ENCODE measurements at regions not wholly inside any gene's neighbourhood (a gene's known extent, or its start where the extent isn't known, plus 50 kb on each side); places are given as distances from the start of the nearest gene placed in this dataset.

- H3K4me3 ChIP-seq: no peak overlapping the region
- no peaks in the 10 kb centered on the region for H3K9me3 ChIP-seq
- H3K4me1 ChIP-seq (replicated peaks): no peaks in the 10 kb centered on the region
- TF ChIP-seq CTCF (IDR thresholded peaks at IDR 0.05): no peak
- no peaks in the 10 kb centered on the region for H3K36me3 ChIP-seq
- 74% methylated on average over 3 of the region's 3 CpGs for WGBS
- no peaks in the 10 kb centered on the region for H3K27me3 ChIP-seq (replicated peaks; ENCODE audit: insufficient read depth)
- intact Hi-C loops (cut with DNase I): no loop called here
- no peak for DNase-seq (ENCODE audit: low spot score)
- no peak overlapping the region for H3K27ac ChIP-seq
Observed at GRCh38 chr16:5882087-5882640, 784.6 kb upstream of the EEF2KMT start.

- Histone ChIP-seq H3K27ac (no peak overlapping the region), H3K4me3 (no peak overlapping the region), H3K36me3 (no peaks in the 10 kb centered on the region), H3K9me3 (no peaks in the 10 kb centered on the region), H3K4me1 (replicated peaks) (no peaks in the 10 kb centered on the region), H3K27me3 (replicated peaks; ENCODE audit: insufficient read depth) (no peaks in the 10 kb centered on the region)
- WGBS: 53% methylated on average over 5 of the region's 5 CpGs
- no peak for TF ChIP-seq CTCF (IDR thresholded peaks at IDR 0.05)
- no peak for TF ChIP-seq POLR2AphosphoS5 (IDR thresholded peaks at IDR 0.05)
- TF ChIP-seq POLR2A (IDR thresholded peaks at IDR 0.05): no peak
- intact Hi-C loops (cut with DNase I): no loop called here
- DNase-seq (ENCODE audit: low spot score): no peak
Observed at GRCh38 chr16:5875416-5875815, 777.8 kb upstream of the EEF2KMT start.

- WGBS: 63% methylated on average over 4 of the region's 4 CpGs
- Histone ChIP-seq H3K36me3 (no peaks in the 10 kb centered on the region), H3K27me3 (replicated peaks; ENCODE audit: insufficient read depth) (no peaks in the 10 kb centered on the region), H3K9me3 (no peaks in the 10 kb centered on the region), H3K4me3 (no peak overlapping the region), H3K27ac (no peak overlapping the region), H3K4me1 (replicated peaks) (no peaks in the 10 kb centered on the region)
- DNase-seq (ENCODE audit: low spot score): no peak
- intact Hi-C loops (cut with DNase I): no loop called here
- TF ChIP-seq POLR2AphosphoS5 (IDR thresholded peaks at IDR 0.05) (no peak), CTCF (IDR thresholded peaks at IDR 0.05) (no peak)
Observed at GRCh38 chr16:5874899-5875298, 777.3 kb upstream of the EEF2KMT start.

GRCh38 chr16:5873221-5873620 is 775.6 kb upstream of the EEF2KMT start:
- Histone ChIP-seq H3K27me3 (replicated peaks; ENCODE audit: insufficient read depth) (no peaks in the 10 kb centered on the region), H3K4me1 (replicated peaks) (no peaks in the 10 kb centered on the region), H3K36me3 (no peaks in the 10 kb centered on the region), H3K9me3 (no peaks in the 10 kb centered on the region), H3K4me3 (no peak overlapping the region), H3K27ac (no peak overlapping the region)
- intact Hi-C loops (cut with DNase I): no loop called here
- TF ChIP-seq POLR2A (IDR thresholded peaks at IDR 0.05) (no peak), CTCF (IDR thresholded peaks at IDR 0.05) (no peak), POLR2AphosphoS5 (IDR thresholded peaks at IDR 0.05) (no peak)
- DNase-seq (ENCODE audit: low spot score): no peak
- WGBS: 83% methylated on average over 4 of the region's 4 CpGs

- TF ChIP-seq POLR2AphosphoS5 (IDR thresholded peaks at IDR 0.05): no peak
- no peak for TF ChIP-seq POLR2A (IDR thresholded peaks at IDR 0.05)
- no peak for TF ChIP-seq CTCF (IDR thresholded peaks at IDR 0.05)
- Histone ChIP-seq H3K9me3 (no peaks in the 10 kb centered on the region), H3K27me3 (replicated peaks; ENCODE audit: insufficient read depth) (no peaks in the 10 kb centered on the region), H3K4me1 (replicated peaks) (no peaks in the 10 kb centered on the region), H3K27ac (no peak overlapping the region), H3K36me3 (no peaks in the 10 kb centered on the region), H3K4me3 (no peak overlapping the region)
- 22% methylated on average over 11 of the region's 11 CpGs for WGBS
- DNase-seq (ENCODE audit: low spot score): no peak
- intact Hi-C loops (cut with DNase I): no loop called here
Observed at GRCh38 chr16:5870886-5871691, 773.5 kb upstream of the EEF2KMT start.
